GM21619 (cell line): ENCODE measurements at regions not wholly inside any gene's neighbourhood (a gene's known extent, or its start where the extent isn't known, plus 50 kb on each side); places are given as distances from the start of the nearest gene placed in this dataset.
A peak's percentile ranks its signal among the peaks of the same experiment; 100 is the strongest.

ENCODE experiments used
- ATAC-seq: cut with Tn5 transposase; IDR thresholded peaks from one replicate; pipeline ENCODE4 v1.9.1; 2021; ENCODE audit not compliant: unreplicated experiment

GRCh38 chr7:131010717-131011431, 276.9 kb upstream of the KLF14 start:
- no peak for ATAC-seq

GRCh38 chr7:131011432-131011742, 277.4 kb upstream of the KLF14 start:
- no peak for ATAC-seq

DNA sequence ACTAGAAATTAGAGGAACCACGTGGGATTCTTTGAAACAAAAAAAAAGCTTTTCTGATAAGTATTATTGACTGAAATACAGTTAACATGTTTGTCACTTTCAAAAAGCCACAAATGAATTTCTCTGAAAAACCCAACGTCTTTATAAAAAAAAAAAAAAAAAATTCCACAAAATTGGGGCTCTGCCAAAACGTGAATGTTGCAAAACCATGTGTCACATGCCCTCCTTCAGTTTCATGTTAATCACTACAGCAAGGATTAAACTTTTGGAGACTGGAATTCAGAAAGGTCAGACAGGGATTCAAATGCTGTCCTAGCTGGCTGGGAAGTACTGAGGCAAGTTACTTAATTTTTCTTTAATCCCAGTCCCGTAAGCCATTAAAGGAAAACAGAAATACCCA, 278.0 kb upstream of the KLF14 start:
- ATAC-seq, result no peak

DNA sequence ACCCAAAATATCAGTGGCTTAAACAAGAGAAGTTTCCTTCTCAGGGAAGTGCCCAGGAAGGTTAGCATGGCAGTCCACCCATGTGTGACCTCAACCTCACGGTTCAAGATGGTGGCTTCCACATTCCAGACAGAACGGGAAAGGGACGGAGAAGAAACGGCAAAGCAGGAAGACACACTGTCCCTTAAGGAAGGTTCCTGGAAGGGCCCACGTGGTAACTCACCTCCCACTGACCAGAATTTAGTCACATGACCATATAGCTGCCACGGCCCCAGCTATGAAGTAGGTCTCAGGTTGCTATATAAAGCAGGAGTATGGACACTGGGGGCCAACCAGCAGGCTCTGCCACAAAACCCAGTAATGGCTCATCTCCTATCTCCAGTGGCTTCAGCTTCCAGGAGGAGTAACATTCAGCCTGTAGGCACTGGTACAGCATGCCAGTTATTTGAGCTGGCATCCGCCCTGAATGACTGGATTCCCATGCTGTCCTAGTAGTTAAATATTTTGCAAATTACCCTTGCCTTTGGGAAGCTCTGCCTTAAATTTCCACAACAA, 278.5 kb upstream of the KLF14 start:
- no peak for ATAC-seq

DNA sequence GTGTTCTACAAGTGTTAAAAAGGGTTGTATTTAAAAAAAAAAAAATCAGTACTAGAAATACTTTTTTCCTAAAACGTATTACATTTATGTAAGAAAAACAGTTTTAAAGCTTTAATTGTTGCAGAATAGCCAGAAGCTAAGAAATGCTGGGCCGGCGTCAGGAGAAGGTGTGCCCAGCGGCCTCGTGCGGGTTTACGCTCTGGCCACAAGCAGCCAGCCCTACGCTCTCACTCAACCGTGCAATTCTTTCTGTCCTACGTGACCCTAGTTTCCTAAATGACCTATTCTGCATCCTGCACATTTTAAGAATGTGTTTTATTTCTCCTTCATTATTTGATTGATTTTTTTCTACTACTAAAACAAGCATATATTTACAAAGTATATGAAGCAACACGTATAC, 279.7 kb upstream of the KLF14 start:
- no peak for ATAC-seq

GRCh38 chr7:131014906-131015656, 281.1 kb upstream of the KLF14 start:
- no peak for ATAC-seq

GRCh38 chr7:131015657-131015958, 281.6 kb upstream of the KLF14 start:
- ATAC-seq, result no peak

DNA sequence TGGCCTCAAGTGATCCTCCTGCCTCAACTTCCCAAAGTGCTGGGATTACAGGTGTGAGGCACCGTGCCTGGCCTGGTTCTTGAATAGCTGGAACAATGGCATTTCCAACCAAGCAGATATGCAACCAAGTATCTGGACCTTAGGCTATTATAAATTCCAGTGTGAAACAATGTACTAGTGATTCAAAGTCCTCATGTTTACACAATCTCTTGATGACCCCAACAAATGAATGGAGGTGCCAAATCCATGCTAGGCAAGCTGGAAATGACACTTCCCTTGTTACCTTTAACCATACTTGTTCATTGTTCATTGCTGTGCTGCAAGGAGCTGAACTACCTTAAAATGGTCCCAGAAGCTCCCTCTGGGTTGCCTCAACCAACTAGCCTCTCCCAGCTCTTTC, 282.2 kb upstream of the KLF14 start:
- no peak for ATAC-seq

DNA sequence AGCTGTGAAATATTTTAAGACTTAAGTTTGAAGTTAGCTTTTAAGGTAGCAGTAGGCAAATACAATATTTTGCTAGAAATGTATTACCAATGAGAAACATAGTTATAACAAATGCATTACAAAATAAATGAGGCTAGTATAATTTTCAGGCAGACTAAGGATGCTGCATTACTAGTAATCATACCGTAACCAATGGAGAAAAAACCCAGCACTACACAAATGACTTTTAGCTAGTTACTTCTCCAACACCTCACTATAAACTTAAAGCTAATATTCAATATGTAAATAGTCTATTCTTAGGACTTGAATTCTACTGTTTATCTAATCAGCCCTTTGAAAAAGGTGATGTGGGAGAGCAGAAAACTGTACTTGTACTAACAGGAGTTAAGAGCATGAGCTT, 285.3 kb upstream of the KLF14 start:
- no peak for ATAC-seq

GRCh38 chr7:131020759-131021261, 286.8 kb upstream of the KLF14 start:
- ATAC-seq, result no peak

DNA sequence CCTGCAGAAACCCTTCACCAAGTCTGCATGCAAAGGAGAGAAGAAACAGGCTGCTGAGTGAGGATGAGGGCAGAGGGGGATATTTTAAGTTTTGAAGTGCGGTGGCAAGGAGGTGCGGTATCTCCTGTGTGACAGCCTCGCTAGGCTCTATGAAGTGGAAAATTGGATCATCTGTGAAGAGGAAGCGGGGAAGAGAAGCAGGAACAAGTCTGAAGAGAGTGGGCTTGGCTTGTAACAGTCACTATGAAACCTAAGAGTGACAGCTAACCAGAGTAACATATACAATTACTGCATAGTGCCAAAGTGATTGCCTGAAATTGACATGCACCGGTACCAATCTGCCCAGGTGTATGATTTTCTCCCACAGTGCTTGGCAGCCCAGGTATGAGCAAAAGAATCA, 287.5 kb upstream of the KLF14 start:
- peak; percentile 43 for ATAC-seq

- ATAC-seq, result no peak
Observed at GRCh38 chr7:131021902-131022301, 287.9 kb upstream of the KLF14 start.

DNA sequence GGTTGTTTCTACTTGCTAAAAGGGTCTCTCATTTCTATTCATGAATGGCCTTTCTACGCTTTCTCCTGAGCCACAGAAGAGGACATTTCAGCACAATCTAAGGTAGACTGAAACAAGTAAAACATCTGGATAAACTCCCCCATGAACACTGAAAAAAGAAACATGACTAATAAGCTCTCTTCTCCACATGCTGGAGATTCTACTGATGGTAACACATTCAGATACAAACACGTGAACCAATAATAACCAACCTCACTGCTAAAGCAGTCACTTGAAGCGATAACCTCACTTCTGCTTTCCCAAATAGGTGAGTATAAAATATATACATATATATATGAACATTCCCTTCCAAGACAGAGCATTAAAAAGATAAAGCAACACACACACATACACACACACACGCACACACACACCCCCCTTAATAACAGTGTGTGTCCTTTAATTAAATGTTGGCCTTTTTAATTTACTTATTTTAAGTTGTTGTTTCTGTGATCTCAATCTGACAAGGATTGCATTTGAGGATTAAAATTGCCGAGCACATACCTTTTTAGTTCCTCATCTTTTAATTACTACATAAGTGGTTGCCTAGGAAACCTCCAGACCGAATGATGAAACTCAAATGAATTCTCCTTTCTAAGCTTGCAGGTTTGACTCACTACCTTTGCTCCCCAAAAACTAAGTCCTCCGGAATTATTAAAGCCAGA, 292.4 kb upstream of the KLF14 start:
- peak; percentile 36 for ATAC-seq

DNA sequence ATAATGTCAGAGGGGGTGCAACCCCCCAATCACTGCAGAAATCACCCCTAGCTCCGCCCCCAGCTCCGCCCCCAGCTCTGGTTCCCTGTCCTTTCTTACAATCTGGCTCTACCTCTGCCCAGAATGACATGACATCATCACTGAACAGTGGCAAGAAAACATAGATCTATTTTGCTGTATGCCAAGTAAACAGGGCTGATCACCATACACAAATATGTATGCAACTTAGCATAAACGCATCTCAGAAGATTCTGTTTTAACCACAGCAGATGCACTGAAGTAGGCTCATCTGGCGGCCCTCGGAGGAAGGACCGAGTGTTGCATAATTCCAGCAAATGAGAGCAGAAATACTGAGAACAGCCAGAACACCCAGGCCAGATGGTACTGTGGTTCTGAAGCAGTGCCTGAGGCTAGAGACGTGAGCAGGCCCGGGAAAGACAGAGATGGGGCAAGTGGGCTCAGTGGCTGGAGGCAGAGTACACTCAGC, 293.3 kb upstream of the KLF14 start:
- peak; percentile 28 for ATAC-seq

DNA sequence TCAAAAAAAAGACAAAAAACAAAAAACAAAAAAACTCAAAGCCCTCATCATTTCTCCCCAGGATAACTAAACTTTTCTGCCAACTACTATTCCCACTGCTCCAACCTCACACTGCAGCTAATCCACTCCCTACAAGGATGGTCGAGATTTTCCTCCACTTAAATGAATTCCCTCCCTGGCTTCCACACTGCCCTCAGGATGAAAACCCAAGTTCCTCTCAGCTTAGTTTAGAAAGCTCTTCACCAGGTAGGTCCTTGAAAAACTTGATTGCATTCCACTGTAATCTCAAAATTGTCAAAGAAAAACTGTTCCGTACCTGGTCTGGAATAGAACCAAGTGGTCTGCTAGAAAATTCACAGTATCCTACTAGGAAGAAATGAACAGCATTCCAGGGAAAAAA, 294.3 kb upstream of the KLF14 start:
- ATAC-seq, result no peak

DNA sequence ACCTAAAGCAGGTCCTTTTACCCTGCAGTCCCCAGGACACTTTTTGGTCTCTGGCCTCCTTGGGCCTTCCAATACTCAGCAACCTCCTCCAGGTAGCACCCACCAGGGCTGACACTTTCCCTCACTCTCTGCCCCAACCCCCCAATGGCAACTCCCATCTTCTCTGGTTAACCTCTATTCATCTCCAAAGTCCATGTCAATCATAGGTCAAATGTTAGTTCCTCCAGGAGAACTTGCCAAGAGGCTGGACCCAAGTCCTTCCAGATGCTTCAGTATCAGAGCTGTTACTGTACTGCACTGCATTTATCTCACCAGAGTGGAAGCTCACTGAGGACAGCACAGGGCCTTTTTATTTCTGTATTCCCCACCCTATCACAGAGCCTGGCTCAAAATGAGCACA, 295.0 kb upstream of the KLF14 start:
- no peak for ATAC-seq

GRCh38 chr7:131031099-131031868, 296.4 kb upstream of the MKLN1 start:
- peak; percentile 72 for ATAC-seq

GRCh38 chr7:131032786-131033185, 294.9 kb upstream of the MKLN1 start:
- no peak for ATAC-seq

GRCh38 chr7:131034166-131034881, 293.4 kb upstream of the MKLN1 start:
- ATAC-seq, result no peak

DNA sequence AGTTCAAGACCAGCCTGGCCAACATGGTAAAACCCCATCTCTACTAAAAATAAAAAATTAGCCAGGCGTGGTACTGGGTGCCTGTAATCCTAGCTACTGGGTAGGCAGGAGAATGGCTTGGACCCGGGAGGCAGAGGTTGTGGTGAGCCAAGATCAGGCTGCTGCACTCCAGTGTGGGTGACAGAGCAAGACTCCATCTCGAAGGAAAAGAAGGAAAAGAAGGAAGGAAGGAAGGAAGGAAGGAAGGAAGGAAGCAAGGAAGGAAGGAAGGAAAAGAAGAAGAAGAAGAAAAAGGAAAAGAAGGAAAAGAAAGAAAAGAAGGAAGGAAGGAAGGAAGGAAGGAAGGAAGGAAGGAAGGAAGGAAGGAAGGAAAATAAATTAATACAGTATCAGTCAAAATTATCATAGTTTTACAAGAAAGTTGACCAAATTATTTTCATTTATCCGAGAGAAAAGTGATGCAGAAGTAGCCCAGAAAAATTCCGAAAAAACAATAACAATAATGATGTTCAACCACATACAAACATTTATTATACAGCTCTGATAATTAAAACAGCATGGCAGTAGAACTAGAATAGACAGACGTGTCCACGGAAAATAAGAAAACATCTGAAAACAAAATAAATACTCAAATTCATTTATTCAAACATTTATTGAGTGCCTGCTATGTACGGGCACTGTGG, 292.4 kb upstream of the MKLN1 start:
- no peak for ATAC-seq
